Natural killer cell (primary cell): ENCODE measurements at regions not wholly inside any gene's neighbourhood (a gene's known extent, or its start where the extent isn't known, plus 50 kb on each side); places are given as distances from the start of the nearest gene placed in this dataset.

Experiments
- ATAC-seq, 3 donors: fragments of 150-1000 bp in 2 of 3; fragments of 200-7000 bp in 1 of 3; cut with Tn5 transposase; 1 replicate in 1 of 3; 2 replicates in 2 of 3; pipeline ENCODE4 v1.10.0; 2021; ENCODE audit warnings: mild to moderate bottlenecking in 2 of 3, moderate library complexity in 2 of 3
- DNase-seq, 2 donors: peaks; one replicate each; pipeline versions ENCODE4 v3.0.0 to v3.0.0-alpha.2; 2013 to 2021; ENCODE audit warnings: mixed read lengths in 1 of 2
- H3K27ac ChIP-seq: one replicate; pipeline ENCODE4 v1.5.1; 2013; ENCODE audit warnings: mild to moderate bottlenecking, low read length
- H3K27me3 ChIP-seq: one replicate; pipeline ENCODE4 v1.6.1; 2013; ENCODE audit warnings: low read length; ENCODE audit not compliant: control insufficient read depth, insufficient read depth
- H3K36me3 ChIP-seq: one replicate; pipeline ENCODE4 v1.6.1; 2013; ENCODE audit warnings: low read length; ENCODE audit not compliant: control insufficient read depth, insufficient read depth
- H3K4me1 ChIP-seq: one replicate; pipeline ENCODE4 v1.6.1; 2013; ENCODE audit warnings: low read length; ENCODE audit not compliant: control insufficient read depth, insufficient read depth
- H3K4me3 ChIP-seq: one replicate; pipeline ENCODE4 v1.5.1; 2013; ENCODE audit warnings: low read length
- H3K9me3 ChIP-seq: one replicate; pipeline ENCODE4 v1.6.1; 2013; ENCODE audit warnings: low read length; ENCODE audit not compliant: control insufficient read depth, insufficient read depth
- H3K27ac Mint-ChIP-seq, 2 donors: one replicate each; pipeline ENCODE4 v1.8.0; 2022; ENCODE audit warnings: mild to moderate bottlenecking in 2 of 2, mixed read lengths in 2 of 2, moderate library complexity in 1 of 2
- H3K27me3 Mint-ChIP-seq, 2 donors: one replicate each; pipeline ENCODE4 v1.8.0; 2022; ENCODE audit warnings: low read depth in 2 of 2, mixed read lengths in 2 of 2
- H3K36me3 Mint-ChIP-seq: one replicate; pipeline ENCODE4 v1.8.0; 2022; ENCODE audit warnings: mixed read lengths
- H3K4me1 Mint-ChIP-seq, 2 donors: one replicate each; pipeline ENCODE4 v1.8.0; 2022; ENCODE audit warnings: mixed read lengths in 2 of 2
- H3K4me3 Mint-ChIP-seq: one replicate; pipeline ENCODE4 v1.8.0; 2022; ENCODE audit warnings: mild to moderate bottlenecking, moderate library complexity, mixed read lengths
- H3K9me3 Mint-ChIP-seq, 2 donors: one replicate each; pipeline ENCODE4 v1.8.0; 2022; ENCODE audit warnings: mixed read lengths in 2 of 2
- CTCF ChIP-seq: fragments of 200-600 bp; IDR thresholded peaks from one replicate; pipeline ENCODE4 v1.8.0; 2022; ENCODE audit warnings: antibody characterized with exemption
- WGBS: methylation state at CpG from one replicate; pipeline ENCODE4 v1.1.7; 2013; ENCODE audit warnings: missing lambda C conversion rate; ENCODE audit not compliant: insufficient coverage; 5-methylcytosine and 5-hydroxymethylcytosine counted together
- intact Hi-C: fragments of 100-400 bp; cut with micrococcal nuclease; formaldehyde crosslinking; loops from one replicate; pipeline ENCODE4 v1.14.2; 2022

DNA sequence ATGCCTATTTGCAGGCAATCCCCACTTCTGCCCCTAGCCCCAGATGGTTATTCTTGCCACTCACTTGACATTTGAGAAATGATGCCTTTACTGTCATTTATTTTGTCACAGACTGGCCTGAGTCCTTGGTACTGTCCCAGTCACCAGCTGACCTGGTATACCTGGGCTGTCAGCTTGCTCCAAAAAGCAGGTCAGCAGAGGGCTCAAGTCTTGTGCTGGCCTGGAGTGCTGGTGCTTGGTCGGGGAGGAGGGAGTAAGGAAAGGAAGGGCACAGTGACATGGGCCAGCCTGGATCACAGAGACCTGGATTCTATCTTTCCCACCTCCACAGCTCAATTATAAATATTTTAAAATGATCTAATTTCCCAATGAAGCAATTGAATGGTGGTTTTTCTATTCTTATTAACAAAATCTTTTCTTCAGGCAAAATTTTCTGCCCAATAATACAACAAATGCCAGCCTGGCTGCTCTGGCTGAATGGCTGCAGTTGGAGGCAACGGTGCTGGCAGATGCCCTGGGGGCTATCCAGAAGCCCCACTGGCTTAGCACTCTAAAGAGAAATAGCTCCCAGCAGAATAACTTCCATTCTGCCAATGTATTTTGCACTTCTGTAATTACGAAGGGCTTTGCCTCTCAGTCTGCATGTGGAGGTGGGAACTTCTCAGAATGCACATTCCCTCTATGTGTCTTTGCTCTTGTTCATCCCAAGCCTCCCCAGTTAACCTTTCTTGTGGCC lies 160.6 kb downstream of the GADD45G start:
- no peak for TF ChIP-seq CTCF
- H3K9me3 ChIP-seq, result no peaks in the 10 kb centered on the region
- Mint-ChIP-seq H3K4me3 (no peak overlapping the region), H3K9me3 (no peaks in the 10 kb centered on the region), H3K36me3 (no peaks in the 10 kb centered on the region), H3K27ac (no peak overlapping the region), H3K27me3 (peaks cover 5 to 21% of the 10 kb centered on the region in 2 donors), H3K4me1 (no peaks in the 10 kb centered on the region)
- H3K4me3 ChIP-seq, result no peak overlapping the region
- whole genome bisulfite sequencing, result 74% methylated on average over 2 of the region's 3 CpGs
- intact Hi-C loops, result no loop called here
- ATAC-seq (no peak), DNase-seq (no peak)
- no peak overlapping the region for H3K27ac ChIP-seq
- no peaks in the 10 kb centered on the region for H3K27me3 ChIP-seq
- H3K4me1 ChIP-seq, result no peaks in the 10 kb centered on the region
- no peaks in the 10 kb centered on the region for H3K36me3 ChIP-seq

GRCh38 chr9:89766991-89767390 lies 162.2 kb downstream of the GADD45G start:
- Mint-ChIP-seq H3K36me3 (no peaks in the 10 kb centered on the region), H3K4me3 (no peak overlapping the region), H3K27me3 (peaks cover 2 to 16% of the 10 kb centered on the region in 2 donors), H3K27ac (no peak overlapping the region), H3K4me1 (no peaks in the 10 kb centered on the region), H3K9me3 (no peaks in the 10 kb centered on the region)
- DNase-seq (no peak), ATAC-seq (no peak)
- intact Hi-C loops, result no loop called here
- Histone ChIP-seq H3K27ac (no peak overlapping the region), H3K4me1 (no peaks in the 10 kb centered on the region), H3K9me3 (no peaks in the 10 kb centered on the region), H3K4me3 (no peak overlapping the region), H3K27me3 (no peaks in the 10 kb centered on the region), H3K36me3 (no peaks in the 10 kb centered on the region)
- no peak for TF ChIP-seq CTCF

GRCh38 chr9:89768051-89768450 lies 163.2 kb downstream of the GADD45G start:
- Mint-ChIP-seq H3K9me3 (no peaks in the 10 kb centered on the region), H3K4me1 (no peaks in the 10 kb centered on the region), H3K27me3 (peaks cover 2 to 16% of the 10 kb centered on the region in 2 donors), H3K4me3 (no peak overlapping the region), H3K36me3 (no peaks in the 10 kb centered on the region), H3K27ac (no peak overlapping the region)
- Histone ChIP-seq H3K27me3 (no peaks in the 10 kb centered on the region), H3K4me1 (no peaks in the 10 kb centered on the region), H3K4me3 (no peak overlapping the region), H3K27ac (no peak overlapping the region), H3K36me3 (no peaks in the 10 kb centered on the region), H3K9me3 (no peaks in the 10 kb centered on the region)
- DNase-seq, result no peak
- TF ChIP-seq CTCF, result no peak
- intact Hi-C loops, result no loop called here
- WGBS, result 93% methylated on average over 4 of the region's 4 CpGs
- no peak for ATAC-seq

- DNase-seq, result no peak
- Histone ChIP-seq H3K9me3 (no peaks in the 10 kb centered on the region), H3K4me3 (no peak overlapping the region), H3K36me3 (no peaks in the 10 kb centered on the region), H3K27me3 (no peaks in the 10 kb centered on the region), H3K4me1 (no peaks in the 10 kb centered on the region), H3K27ac (no peak overlapping the region)
- no peak for TF ChIP-seq CTCF
- H3K9me3 Mint-ChIP-seq, result no peaks in the 10 kb centered on the region
- H3K4me3 Mint-ChIP-seq, result no peak overlapping the region
- intact Hi-C loops, result no loop called here
- WGBS, result 87% methylated on average over 7 of the region's 7 CpGs
- no peaks in the 10 kb centered on the region for H3K4me1 Mint-ChIP-seq
- no peaks in the 10 kb centered on the region for H3K36me3 Mint-ChIP-seq
- H3K27me3 Mint-ChIP-seq, result peaks cover 2 to 16% of the 10 kb centered on the region in 2 donors
- no peak overlapping the region for H3K27ac Mint-ChIP-seq
- ATAC-seq, result no peak
Measured at GRCh38 chr9:89768650-89769071, 163.8 kb downstream of the GADD45G start.
